ENCODE measurements at regions not wholly inside any gene's neighbourhood (a gene's known extent, or its start where the extent isn't known, plus 50 kb on each side); places are given as distances from the start of the nearest gene placed in this dataset.

- TF ChIP-seq CTCF (conservative IDR thresholded peaks at IDR 0.05; ENCODE audit: low read length) (no peak), EZH2phosphoT487 (IDR thresholded peaks at IDR 0.05; ENCODE audit: borderline replicate concordance) (no peak)
Observed at GRCh38 chr2:219918254-219918653, 290.8 kb downstream of the SLC4A3 start.

Data from Loucy (cell line).